A673 (cell line): ENCODE measurements at regions not wholly inside any gene's neighbourhood (a gene's known extent, or its start where the extent isn't known, plus 50 kb on each side); places are given as distances from the start of the nearest gene placed in this dataset.

Experiments used
- BruUV-seq: library from RNA; stranded (reverse); fragments of 400-500 nt; replicated peaks from 2 replicates; lab custom pipeline; 2021; lab: Mats Ljungman, UMichigan
- CTCF ChIA-PET: fragments of 300-600 bp; sonication (Branson Sonifier 250); formaldehyde crosslinking; loops from one replicate; lab custom pipeline; 2022; ENCODE audit warnings: antibody characterized with exemption; lab: Charles Lee
- POLR2A ChIA-PET: fragments of 300-600 bp; sonication (Branson Sonifier 250); formaldehyde crosslinking; loops from one replicate; lab custom pipeline; 2022; ENCODE audit warnings: antibody characterized with exemption; ENCODE audit not compliant: low non-redundant PET; lab: Charles Lee
- DNase-seq: peaks from one replicate; pipeline ENCODE4 v3.0.0-alpha.2; 2015; ENCODE audit warnings: low spot score
- H3K27ac ChIP-seq: fragments of 200-600 bp; sonication (generic); 2 replicates; pipeline ENCODE4 v1.5.1; 2016; ENCODE audit warnings: mixed run types, low read depth, mild to moderate bottlenecking, mixed read lengths, antibody characterized with exemption, low read length; ENCODE audit not compliant: poor library complexity, severe bottlenecking
- H3K27me3 ChIP-seq: fragments of 200-600 bp; sonication (generic); replicated peaks from 2 replicates; pipeline ENCODE4 v1.6.1; 2017; ENCODE audit warnings: mixed run types, low read depth, mild to moderate bottlenecking, mixed read lengths, antibody characterized with exemption, low read length; ENCODE audit not compliant: insufficient read depth, poor library complexity
- H3K36me3 ChIP-seq: fragments of 200-600 bp; sonication (generic); 2 replicates; pipeline ENCODE4 v1.6.1; 2016; ENCODE audit warnings: mixed run types, mild to moderate bottlenecking, mixed read lengths, antibody characterized with exemption, low read length; ENCODE audit not compliant: insufficient read depth, poor library complexity, severe bottlenecking
- H3K4me1 ChIP-seq: fragments of 200-600 bp; sonication (generic); 2 replicates; pipeline ENCODE4 v1.6.1; 2017; ENCODE audit warnings: mixed run types, mild to moderate bottlenecking, mixed read lengths, antibody characterized with exemption, low read length; ENCODE audit not compliant: insufficient read depth, poor library complexity, severe bottlenecking
- H3K4me3 ChIP-seq: fragments of 200-600 bp; sonication (generic); 2 replicates; pipeline ENCODE4 v1.5.1; 2016; ENCODE audit warnings: low read depth, mixed run types, mild to moderate bottlenecking, mixed read lengths, low read length; ENCODE audit not compliant: poor library complexity, severe bottlenecking
- H3K9me3 ChIP-seq: fragments of 200-600 bp; sonication (generic); 2 replicates; pipeline ENCODE4 v1.6.1; 2016; ENCODE audit warnings: mixed run types, low read depth, mild to moderate bottlenecking, mixed read lengths, antibody characterized with exemption, low read length; ENCODE audit not compliant: poor library complexity, severe bottlenecking
- EZH2 ChIP-seq: fragments of 200-600 bp; sonication (generic); IDR thresholded peaks from 2 replicates; pipeline ENCODE4 v1.6.1; 2017; ENCODE audit warnings: borderline replicate concordance, low read depth, mild to moderate bottlenecking, mixed read lengths, antibody characterized with exemption, low read length; ENCODE audit not compliant: poor library complexity, severe bottlenecking
- intact Hi-C: fragments of 100-400 bp; cut with micrococcal nuclease; formaldehyde crosslinking; loops from one replicate; pipeline ENCODE4 v1.10.0; 2022; ENCODE audit not compliant: unreplicated experiment
- TF ChIP-seq, protein P1 (sequence below): fragments of 300-800, 200-600 bp; sonication (generic); conservative IDR thresholded peaks from 2 replicates; pipeline ENCODE4 v1.5.1; 2017; ENCODE audit warnings: low read depth, mild to moderate bottlenecking, antibody characterized with exemption, low read length, moderate library complexity, mixed read lengths

DNA sequence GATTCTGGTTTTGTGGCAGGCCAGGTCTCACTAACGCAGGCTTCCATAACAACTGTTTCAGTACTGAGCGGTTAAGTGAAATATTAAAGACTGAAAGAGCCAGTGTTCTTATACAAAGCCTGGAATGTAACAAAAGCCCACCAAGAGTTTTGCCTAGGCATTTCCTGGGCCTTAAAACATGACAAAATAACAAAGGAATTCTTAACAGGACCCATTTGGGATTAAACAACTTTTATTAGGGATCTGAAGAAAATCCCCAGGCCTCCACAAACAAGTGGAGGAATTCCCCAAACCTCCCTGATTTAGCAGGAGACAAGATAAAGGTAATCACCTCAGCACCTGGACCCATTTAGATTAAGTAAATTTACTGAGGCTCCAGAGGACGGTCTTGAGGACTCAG is 799.7 kb upstream of the SPRY2 start:
- ChIA-PET CTCF (no interaction called here), POLR2A (no interaction called here)

DNA sequence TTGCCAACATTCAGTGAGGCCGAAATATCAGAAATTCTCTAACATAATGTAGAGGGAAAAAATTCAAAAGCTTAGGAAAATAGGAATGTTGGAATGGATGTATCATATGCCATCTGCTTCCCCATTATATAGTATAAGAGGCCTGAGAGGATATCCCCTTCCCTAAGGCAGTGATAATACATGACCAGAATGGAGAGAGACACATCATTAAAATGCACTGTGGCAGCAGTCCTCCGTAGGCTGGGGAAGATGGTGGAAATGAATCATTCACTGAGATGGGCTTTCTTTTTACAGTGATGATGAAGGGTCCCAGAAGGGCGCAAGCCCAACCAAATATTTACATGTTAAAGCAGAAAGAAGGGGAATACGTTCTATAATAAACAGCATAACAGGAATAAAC is 799.1 kb upstream of the SPRY2 start:
- no TSS peak for BruUV-seq
- no peak overlapping the region for H3K4me3 ChIP-seq
- TF ChIP-seq, protein P1, sequence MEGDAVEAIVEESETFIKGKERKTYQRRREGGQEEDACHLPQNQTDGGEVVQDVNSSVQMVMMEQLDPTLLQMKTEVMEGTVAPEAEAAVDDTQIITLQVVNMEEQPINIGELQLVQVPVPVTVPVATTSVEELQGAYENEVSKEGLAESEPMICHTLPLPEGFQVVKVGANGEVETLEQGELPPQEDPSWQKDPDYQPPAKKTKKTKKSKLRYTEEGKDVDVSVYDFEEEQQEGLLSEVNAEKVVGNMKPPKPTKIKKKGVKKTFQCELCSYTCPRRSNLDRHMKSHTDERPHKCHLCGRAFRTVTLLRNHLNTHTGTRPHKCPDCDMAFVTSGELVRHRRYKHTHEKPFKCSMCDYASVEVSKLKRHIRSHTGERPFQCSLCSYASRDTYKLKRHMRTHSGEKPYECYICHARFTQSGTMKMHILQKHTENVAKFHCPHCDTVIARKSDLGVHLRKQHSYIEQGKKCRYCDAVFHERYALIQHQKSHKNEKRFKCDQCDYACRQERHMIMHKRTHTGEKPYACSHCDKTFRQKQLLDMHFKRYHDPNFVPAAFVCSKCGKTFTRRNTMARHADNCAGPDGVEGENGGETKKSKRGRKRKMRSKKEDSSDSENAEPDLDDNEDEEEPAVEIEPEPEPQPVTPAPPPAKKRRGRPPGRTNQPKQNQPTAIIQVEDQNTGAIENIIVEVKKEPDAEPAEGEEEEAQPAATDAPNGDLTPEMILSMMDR: no peak
- TF ChIP-seq EZH2: no peak
- ChIA-PET POLR2A (no interaction called here), CTCF (no interaction called here)
- no peak for DNase-seq
- no peaks in the 10 kb centered on the region for H3K36me3 ChIP-seq
- no peaks in the 10 kb centered on the region for H3K4me1 ChIP-seq
- no peaks in the 10 kb centered on the region for H3K9me3 ChIP-seq
- H3K27me3 ChIP-seq: no peaks in the 10 kb centered on the region
- H3K27ac ChIP-seq: no peak overlapping the region
- intact Hi-C loops: no loop called here

More for the DNA sequence above, 799.7 kb upstream of the SPRY2 start:
- no peaks in the 10 kb centered on the region for H3K36me3 ChIP-seq
- H3K27ac ChIP-seq: no peak overlapping the region
- H3K4me1 ChIP-seq: no peaks in the 10 kb centered on the region
- no peak overlapping the region for H3K4me3 ChIP-seq
- H3K27me3 ChIP-seq: no peaks in the 10 kb centered on the region
- no peak for DNase-seq
- intact Hi-C loops: no loop called here
- no peaks in the 10 kb centered on the region for H3K9me3 ChIP-seq
- TF ChIP-seq, protein P1: no peak
- TF ChIP-seq EZH2: no peak
- BruUV-seq: no TSS peak

DNA sequence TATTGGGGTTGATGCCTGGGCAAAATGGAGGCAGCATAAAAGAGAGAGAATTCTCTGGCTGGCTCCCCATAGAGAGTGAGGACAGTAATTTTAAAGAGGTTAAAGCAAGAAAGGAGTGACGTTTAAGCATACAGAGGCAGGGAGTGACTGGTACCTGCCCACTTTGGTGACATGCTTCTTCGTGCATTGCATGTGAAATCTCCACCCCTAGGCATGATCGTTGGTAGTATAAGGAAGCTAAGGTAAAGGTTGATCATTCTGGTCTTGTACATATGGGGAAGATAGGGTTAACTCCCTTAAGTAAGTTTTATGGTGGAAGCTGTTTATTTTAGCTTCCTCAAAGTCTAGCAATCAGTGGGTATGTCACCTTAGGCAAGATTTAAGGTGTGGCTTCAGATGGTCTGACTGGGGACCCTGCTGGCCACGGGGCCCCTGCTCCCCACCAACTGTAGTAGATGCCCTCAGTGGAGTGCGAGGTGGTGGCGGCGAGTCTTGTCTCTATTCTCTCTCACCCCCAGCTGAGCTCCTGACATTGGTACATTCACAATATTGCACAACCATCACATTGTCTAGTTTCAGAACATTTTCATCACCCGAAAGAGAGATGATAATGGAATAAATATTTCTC is 797.5 kb upstream of the SPRY2 start:
- H3K27me3 ChIP-seq: no peaks in the 10 kb centered on the region
- DNase-seq: no peak
- H3K4me3 ChIP-seq: no peak overlapping the region
- H3K27ac ChIP-seq: no peak overlapping the region
- H3K4me1 ChIP-seq: no peaks in the 10 kb centered on the region
- H3K9me3 ChIP-seq: no peaks in the 10 kb centered on the region
- TF ChIP-seq, protein P1: no peak
- ChIA-PET POLR2A (no interaction called here), CTCF (no interaction called here)
- no TSS peak for BruUV-seq
- H3K36me3 ChIP-seq: no peaks in the 10 kb centered on the region
- intact Hi-C loops: no loop called here
